ENCODE measurements at regions not wholly inside any gene's neighbourhood (a gene's known extent, or its start where the extent isn't known, plus 50 kb on each side); places are given as distances from the start of the nearest gene placed in this dataset.

DNA sequence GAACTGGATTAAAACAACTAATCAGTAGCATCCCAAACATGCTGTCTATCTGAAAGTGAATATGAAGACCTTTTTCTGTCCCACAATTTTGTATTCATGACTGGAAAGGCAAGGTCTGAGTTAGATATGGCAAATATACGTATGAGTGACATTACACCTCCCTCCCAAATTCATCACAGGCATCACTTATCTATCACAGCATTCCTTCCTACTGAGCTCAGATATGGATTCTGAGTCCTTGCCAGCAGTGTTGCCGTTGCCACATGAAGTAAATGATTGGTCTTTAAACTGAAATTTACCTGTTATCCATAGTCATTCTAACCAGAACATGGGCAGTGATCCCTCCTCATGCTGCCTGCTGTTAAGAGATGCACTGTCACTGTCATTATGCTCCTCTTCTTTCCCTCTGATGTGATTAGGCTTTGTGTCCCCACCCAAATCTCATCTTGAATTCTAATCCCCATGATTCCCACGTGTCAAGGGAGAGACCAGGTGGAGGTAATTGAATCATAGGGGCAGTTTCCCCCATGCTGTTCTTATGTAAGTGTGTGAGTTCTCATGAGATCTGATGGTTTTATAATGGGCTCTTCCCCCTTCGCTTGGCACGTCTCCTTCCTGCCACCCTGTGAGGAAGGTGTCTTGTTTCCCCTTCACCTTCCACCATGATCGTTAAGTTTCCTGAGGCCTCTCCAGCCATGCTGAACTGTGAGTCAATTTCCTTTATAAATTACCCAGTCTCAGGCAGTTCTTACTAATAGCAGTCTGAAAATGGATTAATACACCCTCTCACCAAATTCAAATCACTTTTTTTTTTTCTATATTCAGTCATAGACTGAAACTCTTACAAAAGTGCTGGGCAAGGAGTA is 288.4 kb downstream of the NUAK1 start:
- peaks cover 8% of the 10 kb centered on the region for H3K4me1 ChIP-seq
- H3K36me3 ChIP-seq, result no peaks in the 10 kb centered on the region
- H3K4me3 ChIP-seq, result no peak overlapping the region
- TF ChIP-seq, protein P1, sequence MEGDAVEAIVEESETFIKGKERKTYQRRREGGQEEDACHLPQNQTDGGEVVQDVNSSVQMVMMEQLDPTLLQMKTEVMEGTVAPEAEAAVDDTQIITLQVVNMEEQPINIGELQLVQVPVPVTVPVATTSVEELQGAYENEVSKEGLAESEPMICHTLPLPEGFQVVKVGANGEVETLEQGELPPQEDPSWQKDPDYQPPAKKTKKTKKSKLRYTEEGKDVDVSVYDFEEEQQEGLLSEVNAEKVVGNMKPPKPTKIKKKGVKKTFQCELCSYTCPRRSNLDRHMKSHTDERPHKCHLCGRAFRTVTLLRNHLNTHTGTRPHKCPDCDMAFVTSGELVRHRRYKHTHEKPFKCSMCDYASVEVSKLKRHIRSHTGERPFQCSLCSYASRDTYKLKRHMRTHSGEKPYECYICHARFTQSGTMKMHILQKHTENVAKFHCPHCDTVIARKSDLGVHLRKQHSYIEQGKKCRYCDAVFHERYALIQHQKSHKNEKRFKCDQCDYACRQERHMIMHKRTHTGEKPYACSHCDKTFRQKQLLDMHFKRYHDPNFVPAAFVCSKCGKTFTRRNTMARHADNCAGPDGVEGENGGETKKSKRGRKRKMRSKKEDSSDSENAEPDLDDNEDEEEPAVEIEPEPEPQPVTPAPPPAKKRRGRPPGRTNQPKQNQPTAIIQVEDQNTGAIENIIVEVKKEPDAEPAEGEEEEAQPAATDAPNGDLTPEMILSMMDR (IDR thresholded peaks at IDR 0.05), result no peak
- no peak for DNase-seq
- H3K9me3 ChIP-seq, result no peaks in the 10 kb centered on the region
- intact Hi-C loops (cut with DNase I), result no loop called here
- H3K27me3 ChIP-seq, result no peaks in the 10 kb centered on the region
- ATAC-seq, result no peak
- no peak overlapping the region for H3K27ac ChIP-seq

DNA sequence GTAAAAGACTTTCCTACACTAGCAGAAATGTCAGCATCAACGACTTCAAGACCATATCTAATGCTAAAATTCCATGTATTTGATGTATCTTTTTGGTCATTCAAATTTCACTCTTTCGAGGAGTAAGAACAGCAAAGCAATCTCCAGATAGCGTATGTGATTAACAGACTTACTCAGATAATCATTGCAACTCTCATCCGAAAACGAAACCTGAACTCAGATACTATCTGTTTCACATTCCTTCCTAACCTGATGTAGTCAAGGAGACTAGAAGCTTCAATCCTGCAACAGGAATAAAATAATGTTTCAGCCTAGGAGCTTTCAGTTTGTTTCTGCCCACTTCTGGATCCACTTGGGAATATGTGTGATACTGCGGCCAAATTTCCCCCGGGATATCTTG is 286.3 kb downstream of the NUAK1 start:
- Histone ChIP-seq H3K27ac (no peak overlapping the region), H3K4me3 (no peak overlapping the region), H3K27me3 (no peaks in the 10 kb centered on the region), H3K4me1 (peaks cover 8% of the 10 kb centered on the region), H3K36me3 (no peaks in the 10 kb centered on the region), H3K9me3 (no peaks in the 10 kb centered on the region)
- DNase-seq (no peak), ATAC-seq (no peak)
- intact Hi-C loops (cut with DNase I), result no loop called here
- TF ChIP-seq, protein P1 (IDR thresholded peaks at IDR 0.05), result no peak

DNA sequence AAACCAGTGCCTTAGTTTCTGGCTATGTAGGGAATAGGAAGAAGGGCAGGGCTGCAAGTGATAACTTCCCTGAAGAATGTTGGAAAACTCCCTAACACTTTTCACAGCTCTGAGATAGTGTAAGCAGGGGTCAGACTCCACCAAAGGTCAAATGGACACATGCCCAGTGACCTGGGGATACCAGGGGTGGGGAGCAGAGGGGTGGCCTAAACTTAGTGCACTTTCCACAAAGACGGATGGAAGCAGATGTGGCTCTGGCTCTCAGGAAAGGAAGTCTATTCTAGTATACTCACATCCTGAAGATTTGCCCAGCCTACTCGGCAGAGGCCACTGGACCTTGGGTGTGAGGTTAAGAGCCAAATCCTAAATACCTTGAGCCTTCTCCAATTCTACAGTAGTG is 285.8 kb downstream of the NUAK1 start:
- Histone ChIP-seq H3K4me1 (peaks cover 8% of the 10 kb centered on the region), H3K27ac (no peak overlapping the region), H3K36me3 (no peaks in the 10 kb centered on the region), H3K9me3 (no peaks in the 10 kb centered on the region), H3K4me3 (no peak overlapping the region), H3K27me3 (no peaks in the 10 kb centered on the region)
- TF ChIP-seq, protein P1 (IDR thresholded peaks at IDR 0.05), result no peak
- intact Hi-C loops (cut with DNase I), result no loop called here
- no peak for DNase-seq
- peak; percentile 50 for ATAC-seq

DNA sequence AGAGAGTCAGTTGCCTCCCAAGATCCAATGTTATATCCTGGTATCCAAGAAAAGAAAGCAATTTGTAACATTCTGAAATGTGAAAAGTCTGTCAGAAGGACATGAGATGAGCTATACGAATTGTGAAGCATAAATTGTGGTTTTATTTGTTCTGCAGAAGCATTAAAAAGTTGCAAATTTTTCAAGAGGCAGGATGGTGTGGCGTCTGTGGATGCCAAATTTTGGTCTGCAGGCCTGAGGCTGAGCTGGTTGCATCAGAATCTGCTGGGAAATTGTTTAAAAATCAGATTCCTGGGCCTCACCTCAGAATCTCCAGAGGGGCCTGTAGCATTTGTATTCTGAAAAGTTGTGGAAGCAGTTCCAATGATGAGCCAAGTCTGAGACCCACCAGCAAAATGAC is 284.7 kb downstream of the NUAK1 start:
- TF ChIP-seq, protein P1 (IDR thresholded peaks at IDR 0.05), result no peak
- DNase-seq (no peak), ATAC-seq (no peak)
- intact Hi-C loops (cut with DNase I), result no loop called here
- Histone ChIP-seq H3K4me3 (no peak overlapping the region), H3K27me3 (no peaks in the 10 kb centered on the region), H3K36me3 (no peaks in the 10 kb centered on the region), H3K4me1 (peaks cover 8% of the 10 kb centered on the region), H3K27ac (no peak overlapping the region), H3K9me3 (no peaks in the 10 kb centered on the region)

DNA sequence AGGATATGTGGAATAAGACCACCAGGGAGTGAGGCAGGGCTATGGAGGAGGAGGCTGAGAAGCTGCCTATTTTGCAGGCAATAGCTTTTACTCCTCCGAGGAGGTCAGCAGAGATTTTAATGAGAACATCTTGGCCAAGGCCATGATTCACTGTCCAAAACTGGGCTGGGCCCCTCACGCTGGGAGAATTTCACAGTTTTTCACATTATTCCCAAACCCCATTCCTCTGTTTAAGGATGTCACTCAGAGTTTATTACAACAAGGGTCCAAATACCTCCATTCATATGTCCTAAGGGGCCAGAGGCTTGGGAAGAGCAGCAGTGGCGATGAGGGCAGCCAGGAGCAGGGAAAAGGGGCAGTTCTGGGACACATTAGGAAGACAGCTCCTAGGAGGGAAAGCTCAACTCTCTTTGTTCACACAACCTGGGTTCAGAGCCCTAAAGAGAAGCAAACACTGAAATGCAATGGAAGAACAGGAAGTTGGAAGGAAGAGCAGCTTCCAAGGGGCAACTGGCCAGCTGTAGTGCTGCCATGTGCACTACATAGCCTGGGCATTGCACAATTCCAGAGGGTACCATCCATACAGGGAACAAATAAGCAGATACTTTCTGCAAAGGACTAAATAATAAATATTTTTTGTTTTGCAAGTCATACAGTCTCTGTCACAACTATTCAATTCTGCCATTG is 283.2 kb downstream of the NUAK1 start:
- ATAC-seq (no peak), DNase-seq (no peak)
- no peaks in the 10 kb centered on the region for H3K27me3 ChIP-seq
- peaks cover 8% of the 10 kb centered on the region for H3K4me1 ChIP-seq
- intact Hi-C loops (cut with DNase I), result no loop called here
- no peaks in the 10 kb centered on the region for H3K9me3 ChIP-seq
- TF ChIP-seq, protein P1 (IDR thresholded peaks at IDR 0.05), result no peak
- H3K4me3 ChIP-seq, result no peak overlapping the region
- H3K27ac ChIP-seq, result no peak overlapping the region
- no peaks in the 10 kb centered on the region for H3K36me3 ChIP-seq
